CD14-positive monocyte (primary cell): ENCODE measurements at regions not wholly inside any gene's neighbourhood (a gene's known extent, or its start where the extent isn't known, plus 50 kb on each side); places are given as distances from the start of the nearest gene placed in this dataset.

ENCODE experiments used
- DNase-seq, 3 donors: peaks; one replicate each; pipeline ENCODE4 v3.0.0-alpha.2; 2011 to 2022
- H2AFZ ChIP-seq: 2 replicates; pipeline ENCODE4 v1.6.0; 2012; ENCODE audit warnings: mild to moderate bottlenecking, low read depth, low read length, inconsistent platforms; ENCODE audit not compliant: insufficient read depth, poor library complexity, severe bottlenecking
- H3K27ac ChIP-seq, 2 donors: 1 replicate in 1 of 2; 2 replicates in 1 of 2; pipeline ENCODE4 v1.5.1; 2012 to 2013; ENCODE audit warnings: low read length in 2 of 2, control low read depth in 1 of 2, inconsistent platforms in 1 of 2, low read depth in 1 of 2, mild to moderate bottlenecking in 1 of 2
- H3K27me3 ChIP-seq, 2 donors: one replicate each; pipeline versions ENCODE4 v1.6.0 to v1.6.1; 2011 to 2013; ENCODE audit warnings: low read length in 2 of 2; ENCODE audit not compliant: control insufficient read depth in 2 of 2, insufficient read depth in 2 of 2
- H3K36me3 ChIP-seq, 2 donors: replicated peaks in 1 of 2; 1 replicate in 1 of 2; 2 replicates in 1 of 2; pipeline versions ENCODE4 v1.5.1 to v1.6.1; 2012 to 2013; ENCODE audit warnings: low read length in 2 of 2, control low read depth in 1 of 2, inconsistent platforms in 1 of 2, mild to moderate bottlenecking in 1 of 2; ENCODE audit not compliant: insufficient read depth in 2 of 2, control insufficient read depth in 1 of 2
- H3K4me1 ChIP-seq, 2 donors: 1 replicate in 1 of 2; 2 replicates in 1 of 2; pipeline versions ENCODE4 v1.5.1 to v1.6.1; 2012 to 2013; ENCODE audit warnings: low read length in 2 of 2, control low read depth in 1 of 2, inconsistent platforms in 1 of 2, mild to moderate bottlenecking in 1 of 2, moderate library complexity in 1 of 2; ENCODE audit not compliant: insufficient read depth in 2 of 2, control insufficient read depth in 1 of 2
- H3K4me2 ChIP-seq: replicated peaks from 2 replicates; pipeline ENCODE3; 2012; ENCODE audit warnings: low read length, moderate library complexity, mild to moderate bottlenecking; ENCODE audit not compliant: poor library complexity, severe bottlenecking; ENCODE audit errors: extremely low read depth
- H3K4me3 ChIP-seq, 3 experiments: fragments of 200-600 bp in 1 of 3; sonication (generic) in 1 of 3; replicated peaks in 1 of 3; 1 replicate in 2 of 3; 2 replicates in 1 of 3; pipeline ENCODE4 v1.5.1; 2011 to 2013; ENCODE audit warnings: low read length in 3 of 3, mild to moderate bottlenecking in 3 of 3, control low read depth in 2 of 3, low read depth in 2 of 3, inconsistent platforms in 1 of 3, moderate library complexity in 1 of 3
- H3K79me2 ChIP-seq: 2 replicates; pipeline ENCODE4 v1.6.0; 2012; ENCODE audit warnings: mild to moderate bottlenecking, control low read depth, inconsistent platforms, low read length, moderate library complexity; ENCODE audit not compliant: insufficient read depth
- H3K9ac ChIP-seq: 2 replicates; pipeline ENCODE4 v1.6.0; 2017; ENCODE audit warnings: low read length, mild to moderate bottlenecking; ENCODE audit not compliant: insufficient read depth, poor library complexity, severe bottlenecking
- H3K9me3 ChIP-seq, 2 donors: replicated peaks in 1 of 2; 1 replicate in 1 of 2; 2 replicates in 1 of 2; pipeline versions ENCODE4 v1.5.1 to v1.6.1; 2012 to 2013; ENCODE audit warnings: low read length in 2 of 2, control low read depth in 1 of 2; ENCODE audit not compliant: control insufficient read depth in 1 of 2, insufficient read depth in 1 of 2
- H4K20me1 ChIP-seq: 2 replicates; pipeline ENCODE4 v1.6.0; 2012; ENCODE audit warnings: mild to moderate bottlenecking, low read length, control low read depth, moderate library complexity; ENCODE audit not compliant: insufficient read depth
- H3K27ac Mint-ChIP-seq, 7 donors: one replicate each; pipeline ENCODE4 v1.8.0; 2020; ENCODE audit warnings: mild to moderate bottlenecking in 7 of 7, mixed read lengths in 7 of 7, moderate library complexity in 6 of 7, inconsistent platforms in 2 of 7
- H3K27me3 Mint-ChIP-seq, 3 donors: one replicate each; pipeline ENCODE4 v1.8.0; 2021 to 2022; ENCODE audit warnings: low read depth in 3 of 3, mild to moderate bottlenecking in 3 of 3, mixed read lengths in 3 of 3, moderate library complexity in 3 of 3, inconsistent platforms in 1 of 3
- H3K36me3 Mint-ChIP-seq, 2 donors: one replicate each; pipeline ENCODE4 v1.8.0; 2020; ENCODE audit warnings: mixed read lengths in 2 of 2, inconsistent platforms in 1 of 2, mild to moderate bottlenecking in 1 of 2
- H3K4me1 Mint-ChIP-seq: one replicate; pipeline ENCODE4 v1.8.0; 2020; ENCODE audit warnings: mild to moderate bottlenecking, mixed read lengths
- H3K4me3 Mint-ChIP-seq, 2 donors: one replicate each; pipeline ENCODE4 v1.8.0; 2020; ENCODE audit warnings: mild to moderate bottlenecking in 2 of 2, mixed read lengths in 2 of 2, moderate library complexity in 1 of 2
- H3K9me3 Mint-ChIP-seq, 7 donors: one replicate each; pipeline ENCODE4 v1.8.0; 2020 to 2022; ENCODE audit warnings: mixed read lengths in 7 of 7, mild to moderate bottlenecking in 6 of 7, moderate library complexity in 6 of 7, inconsistent platforms in 2 of 7
- WGBS: methylation state at CpG from one replicate; pipeline ENCODE4 v1.1.5; 2013; ENCODE audit warnings: missing lambda C conversion rate; ENCODE audit not compliant: insufficient coverage; 5-methylcytosine and 5-hydroxymethylcytosine counted together
- intact Hi-C, 2 donors: fragments of 100-400 bp; cut with micrococcal nuclease; formaldehyde crosslinking; loops; one replicate each; pipeline versions ENCODE4 v1.15.0 to v1.15.1; 2023
- TF ChIP-seq, protein P1 (sequence below): fragments of 200-600 bp; IDR thresholded peaks from one replicate; pipeline ENCODE4 v1.8.0; 2022; ENCODE audit warnings: antibody characterized with exemption, mild to moderate bottlenecking

- no peaks in the 10 kb centered on the region for H3K4me1 ChIP-seq
- no peak overlapping the region for H3K9ac ChIP-seq
- no peak for DNase-seq
These were observed 301.7 kb downstream of the GALC start for GRCh38 chr14:87691042-87691881.

GRCh38 chr14:87690076-87690613 lies 302.8 kb downstream of the GALC start:
- Histone ChIP-seq H3K36me3 (no peaks in the 10 kb centered on the region), H3K27ac (no peak overlapping the region), H3K9ac (no peak overlapping the region), H3K4me1 (no peaks in the 10 kb centered on the region), H3K4me3 (no peak overlapping the region), H3K4me2 (no peak overlapping the region), H4K20me1 (no peaks in the 10 kb centered on the region), H2AFZ (no peak overlapping the region), H3K79me2 (no peaks in the 10 kb centered on the region), H3K9me3 (no peaks in the 10 kb centered on the region), H3K27me3 (no peaks in the 10 kb centered on the region)
- no peak overlapping the region for H3K27ac Mint-ChIP-seq
- peaks cover 0 to 5% (median 2%) of the 10 kb centered on the region in 7 donors for H3K9me3 Mint-ChIP-seq
- no peaks in the 10 kb centered on the region for H3K36me3 Mint-ChIP-seq
- peaks cover 0 to 3% (median 0%) of the 10 kb centered on the region in 3 donors for H3K27me3 Mint-ChIP-seq
- WGBS: 38% methylated on average over 1 of the region's 3 CpGs
- H3K4me1 Mint-ChIP-seq: no peaks in the 10 kb centered on the region
- no peak overlapping the region for H3K4me3 Mint-ChIP-seq
- DNase-seq: no peak
- intact Hi-C loops: no loop called here
- TF ChIP-seq, protein P1, sequence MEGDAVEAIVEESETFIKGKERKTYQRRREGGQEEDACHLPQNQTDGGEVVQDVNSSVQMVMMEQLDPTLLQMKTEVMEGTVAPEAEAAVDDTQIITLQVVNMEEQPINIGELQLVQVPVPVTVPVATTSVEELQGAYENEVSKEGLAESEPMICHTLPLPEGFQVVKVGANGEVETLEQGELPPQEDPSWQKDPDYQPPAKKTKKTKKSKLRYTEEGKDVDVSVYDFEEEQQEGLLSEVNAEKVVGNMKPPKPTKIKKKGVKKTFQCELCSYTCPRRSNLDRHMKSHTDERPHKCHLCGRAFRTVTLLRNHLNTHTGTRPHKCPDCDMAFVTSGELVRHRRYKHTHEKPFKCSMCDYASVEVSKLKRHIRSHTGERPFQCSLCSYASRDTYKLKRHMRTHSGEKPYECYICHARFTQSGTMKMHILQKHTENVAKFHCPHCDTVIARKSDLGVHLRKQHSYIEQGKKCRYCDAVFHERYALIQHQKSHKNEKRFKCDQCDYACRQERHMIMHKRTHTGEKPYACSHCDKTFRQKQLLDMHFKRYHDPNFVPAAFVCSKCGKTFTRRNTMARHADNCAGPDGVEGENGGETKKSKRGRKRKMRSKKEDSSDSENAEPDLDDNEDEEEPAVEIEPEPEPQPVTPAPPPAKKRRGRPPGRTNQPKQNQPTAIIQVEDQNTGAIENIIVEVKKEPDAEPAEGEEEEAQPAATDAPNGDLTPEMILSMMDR: no peak

More at GRCh38 chr14:87691042-87691881, 301.7 kb downstream of the GALC start:
- H3K27me3 ChIP-seq: no peaks in the 10 kb centered on the region
- no peak overlapping the region for H3K4me3 ChIP-seq
- WGBS: 100% methylated on average over 1 of the region's 15 CpGs
- H3K36me3 ChIP-seq: no peaks in the 10 kb centered on the region
- H3K79me2 ChIP-seq: no peaks in the 10 kb centered on the region
- no peak overlapping the region for H3K27ac ChIP-seq
- H4K20me1 ChIP-seq: no peaks in the 10 kb centered on the region
- Mint-ChIP-seq H3K9me3 (peaks cover 0 to 3% (median 2%) of the 10 kb centered on the region in 7 donors), H3K4me3 (no peak overlapping the region), H3K4me1 (no peaks in the 10 kb centered on the region), H3K36me3 (no peaks in the 10 kb centered on the region), H3K27ac (no peak overlapping the region), H3K27me3 (peaks cover 0 to 3% (median 0%) of the 10 kb centered on the region in 3 donors)
- intact Hi-C loops: no loop called here
- H2AFZ ChIP-seq: no peak overlapping the region
- TF ChIP-seq, protein P1: no peak
- no peaks in the 10 kb centered on the region for H3K9me3 ChIP-seq
- no peak overlapping the region for H3K4me2 ChIP-seq
